ENCODE measurements at regions not wholly inside any gene's neighbourhood (a gene's known extent, or its start where the extent isn't known, plus 50 kb on each side); places are given as distances from the start of the nearest gene placed in this dataset.

DNA sequence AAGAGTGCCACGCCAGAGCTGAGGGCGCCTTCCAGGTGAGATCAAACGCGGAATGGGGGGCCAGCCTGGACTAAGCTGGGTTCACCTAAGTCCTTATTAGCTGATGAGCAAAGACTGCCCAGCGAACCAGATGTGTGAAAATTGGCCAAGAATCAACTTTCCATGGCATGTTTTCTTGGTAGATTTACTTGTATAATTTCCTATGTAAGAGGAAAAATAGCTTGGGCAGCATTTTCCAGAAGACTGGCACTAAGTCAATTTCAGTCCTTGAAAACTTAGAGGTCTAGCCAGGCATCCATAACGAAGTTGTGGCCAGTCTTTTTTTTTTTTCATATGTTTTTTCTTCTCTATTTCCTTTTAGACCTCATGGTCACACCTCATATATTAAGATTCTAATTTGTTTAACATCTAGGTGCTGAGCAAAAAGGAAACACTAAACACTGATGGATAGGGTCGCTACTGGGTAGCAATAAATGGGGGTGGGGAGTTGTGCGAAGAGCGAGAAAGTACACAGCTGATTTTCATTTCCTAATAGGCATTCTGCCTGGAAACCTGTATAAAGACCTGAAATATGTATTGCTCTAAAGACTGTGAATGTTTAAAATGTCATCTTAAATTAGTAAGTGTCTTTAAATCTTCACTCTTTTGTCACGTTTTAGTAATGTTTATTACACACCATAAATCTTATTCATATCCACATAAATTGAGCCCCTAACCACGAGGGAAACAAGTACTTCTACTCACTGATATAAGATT lies 188.8 kb downstream of the CD83 start:
- no peak for DNase-seq
- intact Hi-C loops (cut with DNase I): no loop called here

DNA sequence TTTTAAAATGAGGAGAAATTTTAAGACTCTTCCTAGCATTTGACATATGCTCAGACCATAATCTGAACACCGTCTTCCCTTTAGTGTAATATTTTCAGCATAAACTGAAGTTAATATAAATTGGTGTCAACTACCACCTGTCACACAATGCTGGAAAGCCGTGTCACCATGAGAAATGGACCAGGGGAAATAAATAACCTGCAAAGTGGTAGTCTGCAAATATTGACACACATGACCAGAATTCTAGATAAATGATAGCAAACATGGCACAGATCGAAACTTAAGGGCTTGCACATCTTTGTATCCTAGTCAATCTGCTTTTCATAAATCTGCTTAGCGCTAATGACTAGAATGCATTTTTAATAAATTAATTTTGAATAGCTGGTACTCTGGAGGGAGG lies 191.9 kb downstream of the CD83 start:
- DNase-seq: no peak
- intact Hi-C loops (cut with DNase I): no loop called here

DNA sequence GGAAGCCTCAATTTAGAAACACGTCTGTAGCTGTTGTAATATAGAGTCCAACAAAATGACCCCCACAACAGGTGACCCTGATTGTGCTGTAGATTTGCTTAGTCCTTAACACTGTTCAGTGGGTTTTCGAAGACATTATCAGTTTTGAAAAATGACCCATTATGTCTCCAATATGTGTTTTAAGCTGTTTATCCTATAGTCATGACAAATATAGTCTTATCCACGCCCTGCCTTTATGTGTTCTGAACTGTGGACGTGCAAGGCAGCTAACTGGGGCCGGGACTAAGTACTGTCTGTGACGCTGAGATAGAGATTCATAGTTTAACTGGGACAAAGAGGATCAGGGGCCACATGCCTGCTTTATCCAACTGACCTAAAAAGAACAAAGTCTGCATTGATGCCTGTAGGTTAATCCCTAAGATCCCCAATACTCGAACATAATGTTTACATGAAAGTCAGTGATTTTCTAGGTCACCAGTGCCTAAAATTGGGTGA lies 192.4 kb downstream of the CD83 start:
- DNase-seq: no peak
- intact Hi-C loops (cut with DNase I): no loop called here

DNA sequence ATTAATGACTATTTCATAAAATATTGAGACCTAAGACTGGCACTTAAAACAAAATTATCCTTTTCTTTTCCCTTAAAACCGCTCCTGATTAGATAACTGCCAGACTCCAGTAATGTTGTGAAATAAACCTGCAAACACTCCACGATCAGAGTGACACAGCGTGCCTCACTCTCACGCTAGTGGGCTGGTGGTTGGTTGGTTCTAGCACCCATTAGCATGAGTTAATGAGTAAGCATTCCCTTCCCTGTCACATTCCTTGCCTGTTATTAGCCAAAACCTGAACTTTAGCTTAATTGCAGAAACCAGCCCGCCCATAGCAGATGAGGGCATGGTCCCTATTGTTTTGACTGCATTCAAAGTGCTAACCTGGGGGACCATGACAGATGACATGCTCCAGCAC lies 193.4 kb downstream of the CD83 start:
- DNase-seq: no peak
- intact Hi-C loops (cut with DNase I): no loop called here

DNA sequence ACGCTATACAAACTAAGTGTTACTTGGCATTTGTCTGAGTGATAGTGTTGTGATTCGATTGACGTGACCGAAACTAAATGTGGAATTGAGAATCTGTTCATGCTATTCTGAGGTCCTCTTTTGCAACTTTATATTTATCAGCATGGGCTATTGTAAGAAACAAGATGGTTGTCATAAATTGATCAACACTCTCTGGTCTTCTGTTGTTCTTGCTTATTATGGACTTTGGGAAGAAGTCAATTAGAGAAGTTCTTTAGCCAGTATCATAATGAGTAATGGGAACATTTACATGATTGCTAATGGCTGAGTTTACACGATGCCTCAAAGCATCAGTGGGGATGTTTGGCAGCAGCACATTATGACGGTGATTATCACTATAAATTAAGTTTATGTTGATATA lies 195.0 kb downstream of the CD83 start:
- DNase-seq: no peak
- intact Hi-C loops (cut with DNase I): no loop called here

DNA sequence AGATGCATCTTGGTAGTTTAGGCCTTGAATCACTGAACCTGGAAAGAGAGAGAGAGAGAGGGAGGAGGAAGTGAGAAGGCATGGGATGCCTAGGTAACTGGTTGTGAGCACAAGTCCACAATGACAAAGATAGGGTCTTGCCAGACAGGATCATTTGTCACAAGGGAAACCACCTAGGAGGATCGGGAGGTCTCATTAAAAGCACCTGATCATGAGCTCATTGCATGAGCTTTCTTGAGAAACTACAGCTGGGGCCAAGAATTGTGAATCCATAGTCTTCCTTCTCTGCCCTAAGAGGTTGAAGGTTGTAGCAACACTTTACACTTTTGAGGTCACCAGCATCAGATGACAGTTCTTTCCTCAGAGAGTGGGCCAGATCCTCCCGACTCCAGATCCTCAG lies 195.7 kb downstream of the CD83 start:
- intact Hi-C loops (cut with DNase I): no loop called here
- DNase-seq: no peak

DNA sequence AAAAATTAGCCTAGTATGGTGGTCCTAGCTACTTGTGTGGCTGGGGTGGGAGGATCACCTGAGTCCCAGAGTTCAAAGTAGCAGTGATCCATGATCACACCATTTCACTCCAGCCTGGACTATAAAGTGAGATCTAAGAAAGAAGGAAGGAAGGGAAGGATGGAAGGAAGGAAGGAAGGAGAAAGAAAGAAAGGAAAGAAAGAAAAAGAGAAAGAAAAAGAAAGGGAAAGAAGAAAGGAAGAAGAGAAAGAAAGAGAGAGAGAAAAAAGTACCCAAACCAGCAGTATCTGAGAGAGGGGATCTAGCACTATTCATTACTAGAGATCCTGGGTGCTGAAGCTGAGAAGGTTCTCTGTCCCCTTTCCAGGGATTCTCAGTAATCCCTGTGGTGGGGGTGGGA lies 197.8 kb downstream of the CD83 start:
- no peak for DNase-seq
- intact Hi-C loops (cut with DNase I): no loop called here

DNA sequence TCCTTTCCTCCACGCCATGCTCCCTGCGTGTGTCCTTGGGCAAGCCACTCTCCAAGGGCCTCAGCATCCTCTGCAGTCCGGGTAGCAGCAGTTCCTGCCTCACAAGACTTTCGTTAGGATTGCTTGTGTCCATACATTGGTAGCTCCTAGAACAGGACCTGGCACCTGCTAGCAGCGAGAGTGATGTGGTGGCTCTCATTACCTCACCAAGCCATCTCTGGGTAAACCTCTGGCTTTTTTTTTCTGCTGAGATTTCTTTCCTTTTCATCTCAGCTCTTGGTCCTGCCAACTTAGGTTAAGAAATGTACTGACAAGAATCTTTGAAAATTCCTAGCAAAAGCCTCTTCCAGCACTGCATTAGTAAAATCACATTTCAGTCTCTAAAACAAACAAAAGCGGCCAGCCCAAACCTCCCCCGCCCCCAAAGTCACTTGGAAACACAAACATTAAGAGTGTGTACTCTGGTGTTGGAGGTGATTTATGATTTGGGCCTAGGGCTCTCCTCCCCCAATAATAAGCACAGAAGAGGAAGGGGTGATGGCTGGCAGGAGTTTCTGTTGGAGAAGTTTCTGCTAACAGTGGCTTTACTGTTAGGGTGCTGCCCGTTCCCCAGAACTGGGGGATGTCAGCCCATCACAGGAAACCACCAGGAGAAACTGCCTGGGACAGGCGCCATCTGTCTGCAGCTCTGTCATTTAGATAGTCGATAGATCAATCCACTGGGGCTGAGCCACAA lies 199.2 kb downstream of the CD83 start:
- peak in 1 of 42 donors; percentile 38 for DNase-seq

DNA sequence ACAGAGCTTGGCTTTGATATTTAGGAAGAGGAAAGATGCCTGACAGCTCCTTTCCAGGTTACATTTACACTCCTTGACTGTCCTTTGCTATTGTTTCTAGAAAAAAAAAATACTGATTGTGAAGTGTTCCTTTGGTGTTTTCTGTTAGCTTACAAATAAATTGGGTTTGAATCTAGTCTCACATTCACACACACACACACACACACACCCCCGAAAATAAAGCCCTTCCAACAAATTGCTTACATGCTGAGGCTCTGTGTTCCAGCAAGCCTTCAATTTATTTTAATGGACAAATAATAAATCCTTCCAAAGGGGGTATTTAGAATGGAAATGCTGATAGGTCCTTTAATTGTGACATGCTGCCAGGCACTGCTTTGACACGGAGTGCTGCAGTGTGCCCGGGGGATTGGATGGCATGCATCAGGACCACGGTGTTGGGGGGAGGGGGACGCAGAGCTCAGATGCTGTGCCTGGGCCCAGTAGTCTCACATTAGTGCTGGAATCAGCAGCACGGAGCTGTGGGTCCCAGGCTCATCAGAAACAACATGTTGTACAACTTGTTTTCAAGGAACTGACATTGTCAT lies 199.9 kb downstream of the CD83 start:
- intact Hi-C loops (cut with DNase I): no loop called here

More for the DNA sequence above, 199.2 kb downstream of the CD83 start:
- intact Hi-C loops (cut with DNase I): no loop called here

DNA sequence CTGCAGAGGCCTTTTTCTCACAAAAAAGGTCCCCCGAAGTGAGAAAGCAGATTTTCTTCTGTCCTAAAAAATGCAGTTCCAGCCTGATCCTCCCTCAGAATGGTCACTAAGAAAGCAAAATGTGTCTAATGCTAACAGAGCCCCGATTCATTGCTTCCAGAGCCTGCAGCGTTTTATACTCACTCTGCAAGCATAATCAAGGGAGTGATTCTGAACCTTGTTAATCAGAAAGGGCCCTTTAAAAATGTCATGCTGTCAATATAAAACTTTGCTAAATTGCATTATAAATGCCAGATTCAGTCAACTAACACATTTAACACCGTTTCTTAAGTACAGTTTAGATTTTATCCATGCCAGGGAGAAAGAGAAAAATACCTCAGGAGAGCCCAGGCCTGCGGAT lies 202.8 kb downstream of the CD83 start:
- peak in 3 of 42 donors; percentile 5 to 16 (median 6) for DNase-seq
- intact Hi-C loops (cut with DNase I): no loop called here

More for the DNA sequence above, 199.9 kb downstream of the CD83 start:
- DNase-seq: no peak

DNA sequence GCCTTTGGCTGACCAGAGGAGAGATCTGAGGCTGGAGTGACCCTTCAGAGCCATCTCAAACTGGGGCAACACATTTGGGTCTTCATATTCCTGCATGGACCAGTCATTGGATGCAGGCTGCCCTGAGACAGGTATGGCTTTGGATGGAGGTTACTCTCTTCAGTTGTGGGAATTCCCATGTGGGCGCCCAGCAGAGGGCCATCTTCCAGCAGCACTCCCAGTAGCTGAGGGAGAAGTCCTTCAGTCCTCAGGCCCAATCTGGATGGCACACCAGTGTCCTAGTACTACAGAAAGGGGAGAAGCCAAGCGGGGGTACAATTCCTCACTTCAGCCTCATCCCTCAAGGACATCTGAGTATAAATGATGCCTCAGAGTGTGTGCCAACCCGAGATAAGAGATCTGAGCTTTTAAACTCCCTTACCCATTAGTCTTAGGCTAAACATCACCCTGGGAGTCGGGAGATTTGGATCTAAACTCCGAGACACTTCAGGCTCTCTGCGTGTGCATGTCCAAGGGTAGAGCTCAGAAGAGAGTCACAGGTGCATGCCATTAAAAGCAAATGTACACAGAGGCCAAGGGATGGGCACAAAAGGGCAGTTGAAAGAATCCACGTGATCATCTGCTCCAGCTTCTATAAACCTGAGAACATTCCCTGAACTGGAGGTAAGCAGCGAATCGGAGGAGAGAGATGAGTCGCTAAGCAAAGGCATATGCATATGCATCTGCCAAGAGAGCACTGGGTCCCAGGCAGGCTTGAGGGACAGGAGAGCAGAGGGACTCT lies 204.6 kb downstream of the CD83 start:
- DNase-seq: peak in 2 of 42 donors; percentile 1 to 17
- intact Hi-C loops (cut with DNase I): no loop called here

DNA sequence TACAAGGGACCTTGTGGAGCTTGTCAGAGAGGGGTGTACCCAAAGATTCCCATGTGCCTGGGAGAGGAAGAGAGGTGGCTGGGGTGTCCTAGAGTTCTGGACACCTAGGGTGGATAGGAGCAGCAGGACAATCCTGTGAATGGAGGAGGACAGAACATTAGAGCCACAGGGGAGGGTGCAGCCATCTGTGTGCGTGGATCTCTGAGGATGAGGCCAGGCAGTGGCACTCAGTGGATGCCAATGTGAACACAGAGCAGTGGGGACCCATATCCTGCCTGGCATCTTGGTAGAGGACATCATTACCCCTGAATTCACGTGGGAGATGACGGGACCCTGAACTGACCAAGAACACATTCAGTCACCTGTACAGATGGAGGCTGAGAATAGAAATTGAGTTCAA lies 205.3 kb downstream of the CD83 start:
- DNase-seq: no peak
- intact Hi-C loops (cut with DNase I): no loop called here

DNA sequence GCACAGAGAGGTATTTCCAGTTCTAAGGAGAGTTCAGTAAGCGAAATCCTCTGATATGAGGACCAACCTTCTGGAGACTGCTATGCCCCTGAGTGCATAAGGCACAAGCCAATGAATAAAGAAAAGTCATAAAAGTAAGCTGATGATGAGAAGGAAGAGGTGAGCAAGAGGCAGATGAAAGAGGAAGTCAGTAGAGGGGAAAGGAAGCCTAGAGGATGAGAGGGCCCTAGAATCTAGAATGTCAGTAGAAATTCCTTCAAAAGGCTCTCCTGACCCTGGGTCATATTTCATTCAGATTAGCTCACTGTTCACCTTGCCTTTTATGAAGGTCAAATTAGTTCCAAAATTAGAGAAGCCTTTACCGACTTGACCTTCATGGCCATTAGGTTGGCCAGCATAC lies 209.2 kb downstream of the CD83 start:
- DNase-seq: no peak
- intact Hi-C loops (cut with DNase I): no loop called here

DNA sequence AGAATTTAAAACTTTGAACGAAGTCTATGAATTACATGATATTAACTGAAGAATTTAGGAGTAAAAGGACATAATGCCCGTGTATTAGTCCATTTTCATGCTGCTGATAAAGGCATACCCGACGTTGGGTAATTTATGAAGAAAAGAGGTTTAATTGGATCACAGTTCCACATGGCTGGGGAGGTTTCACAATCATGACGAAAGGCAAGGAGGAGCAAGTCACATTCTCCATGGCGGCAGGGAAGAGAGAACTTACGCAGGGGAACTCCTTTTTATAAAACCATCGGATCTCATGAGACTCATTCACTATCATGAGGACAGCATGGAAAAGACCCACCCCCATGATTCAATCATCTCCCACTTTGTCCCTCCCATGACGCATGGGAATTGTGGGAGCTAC lies 210.6 kb downstream of the CD83 start:
- intact Hi-C loops (cut with DNase I): no loop called here

DNA sequence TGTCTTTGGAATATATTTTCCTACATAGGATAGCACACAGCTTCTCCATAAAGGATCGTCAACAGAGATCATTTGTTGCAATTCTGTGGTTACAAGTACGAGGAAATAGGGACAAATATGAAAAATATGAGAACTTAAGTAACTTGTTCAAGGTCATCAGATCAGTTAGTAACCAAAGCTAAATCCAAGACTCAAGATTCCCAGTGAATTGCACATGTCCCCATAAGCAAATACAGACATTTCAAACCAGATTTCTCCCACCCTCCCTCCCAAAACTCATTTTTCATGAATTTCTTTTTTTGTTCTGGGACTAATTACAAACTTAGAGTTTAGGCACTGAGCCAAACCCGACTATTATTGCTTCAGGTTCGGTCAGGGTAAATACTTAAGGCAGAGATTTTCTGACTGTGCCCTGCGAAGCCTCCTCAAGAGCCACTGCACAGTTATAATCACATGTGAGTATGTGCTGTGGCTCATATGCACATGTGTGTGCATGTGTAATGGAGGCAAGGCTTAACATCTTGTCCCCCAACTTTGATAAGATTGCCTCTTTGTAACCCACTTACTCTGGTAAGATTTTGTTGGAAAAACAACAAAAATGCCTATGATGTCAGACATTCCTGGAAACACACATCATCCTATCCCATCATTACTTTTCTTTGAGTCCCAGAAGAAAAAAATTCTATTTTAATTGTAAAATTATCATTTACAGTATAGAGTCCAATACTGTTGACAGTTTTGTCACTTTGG lies 216.2 kb downstream of the CD83 start:
- DNase-seq: no peak
- intact Hi-C loops (cut with DNase I): no loop called here

More for the DNA sequence above, 210.6 kb downstream of the CD83 start:
- no peak for DNase-seq

DNA sequence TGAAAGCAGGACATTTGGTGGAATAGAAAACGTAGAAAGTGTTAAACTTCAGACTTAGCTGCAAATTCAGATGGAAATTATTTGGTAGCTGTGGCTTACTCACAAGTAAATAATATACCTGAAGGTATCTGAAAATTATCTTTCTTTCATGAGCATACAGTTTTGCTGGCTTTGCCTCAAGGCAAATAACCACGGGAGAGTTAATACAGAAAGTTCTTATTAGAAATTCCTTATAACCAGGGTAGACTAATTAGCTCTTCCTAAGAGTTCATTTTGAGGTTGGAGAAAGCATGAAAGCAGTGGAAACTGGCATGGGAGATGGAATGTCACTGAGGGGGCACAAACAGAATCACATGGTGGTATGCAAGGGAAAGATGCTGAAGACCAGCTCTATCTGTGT lies 217.5 kb downstream of the CD83 start:
- intact Hi-C loops (cut with DNase I): no loop called here
- DNase-seq: no peak

DNA sequence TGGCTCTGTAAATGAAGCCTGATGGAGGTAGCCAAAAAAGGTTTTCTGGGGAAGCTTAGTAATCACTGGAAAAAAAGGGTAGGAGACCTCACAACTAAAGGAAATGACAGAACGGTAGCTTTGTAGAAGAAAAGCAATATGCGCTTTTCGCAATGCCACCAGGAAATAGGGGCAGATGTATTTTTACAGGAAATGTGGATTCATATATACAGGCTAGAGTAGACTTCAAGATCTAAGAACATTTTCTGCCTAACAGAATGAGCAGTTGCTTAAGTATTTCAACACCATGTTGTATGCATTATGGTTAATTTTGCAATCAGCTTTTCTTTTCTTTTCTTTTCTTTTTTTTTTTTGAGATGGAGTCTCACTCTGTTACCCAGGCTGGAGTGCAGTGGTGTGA lies 219.6 kb downstream of the CD83 start:
- DNase-seq: no peak
- intact Hi-C loops (cut with DNase I): no loop called here

DNA sequence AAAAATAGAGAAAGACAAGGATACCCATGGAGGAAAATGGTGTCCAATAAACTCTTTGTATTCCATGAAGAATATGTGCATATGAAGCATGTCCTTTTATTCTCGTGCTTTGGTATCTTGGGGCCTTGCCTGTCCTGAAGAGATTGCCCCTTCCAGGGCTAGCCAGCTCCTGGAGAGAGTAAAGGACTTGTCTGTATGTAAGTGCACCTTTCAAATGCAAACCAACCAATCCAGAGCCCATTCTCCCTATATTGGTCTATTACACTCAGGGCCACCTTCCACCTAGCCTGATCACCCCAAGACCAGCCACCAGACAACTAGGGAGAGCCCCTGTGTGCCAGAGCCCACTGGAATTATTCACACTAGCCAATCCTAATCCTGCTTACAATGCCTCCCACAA lies 221.6 kb downstream of the CD83 start:
- intact Hi-C loops (cut with DNase I): no loop called here
- DNase-seq: no peak

Data from head of caudate nucleus (tissue), 42 donors.